Spleen (tissue), 11 donors: ENCODE measurements at regions not wholly inside any gene's neighbourhood (a gene's known extent, or its start where the extent isn't known, plus 50 kb on each side); places are given as distances from the start of the nearest gene placed in this dataset.

Source experiments
- DNase-seq: peaks from one replicate; pipeline ENCODE4 v3.0.0-alpha.2; 2020
- H3K27ac ChIP-seq, 8 donors: fragments of 200-600 bp; sonication (generic) in 7 of 8; 1 replicate in 4 of 8; 2 replicates in 4 of 8; pipeline versions ENCODE4 v1.5.0 to v1.8.0; 2016 to 2021; ENCODE audit warnings: inconsistent platforms in 4 of 8, mild to moderate bottlenecking in 4 of 8, moderate library complexity in 1 of 8
- H3K27me3 ChIP-seq, 7 donors: fragments of 200-600 bp; sonication (generic) in 6 of 7; replicated peaks in 1 of 7; 1 replicate in 4 of 7; 2 replicates in 3 of 7; pipeline versions ENCODE4 v1.5.0 to v1.8.0; 2016 to 2021; ENCODE audit warnings: inconsistent platforms in 3 of 7, mild to moderate bottlenecking in 1 of 7
- H3K36me3 ChIP-seq, 6 donors: fragments of 200-600 bp; sonication (generic) in 5 of 6; 1 replicate in 4 of 6; 2 replicates in 2 of 6; pipeline versions ENCODE4 v1.5.0 to v1.8.0; 2016 to 2021; ENCODE audit warnings: inconsistent platforms in 2 of 6
- H3K4me1 ChIP-seq, 6 donors: fragments of 200-600 bp; sonication (generic) in 5 of 6; 1 replicate in 3 of 6; 2 replicates in 3 of 6; pipeline versions ENCODE4 v1.5.0 to v1.8.0; 2016 to 2021; ENCODE audit warnings: inconsistent platforms in 3 of 6
- H3K4me3 ChIP-seq, 8 donors: fragments of 200-600 bp; sonication (generic) in 7 of 8; 1 replicate in 4 of 8; 2 replicates in 4 of 8; pipeline versions ENCODE4 v1.5.0 to v1.8.0; 2016 to 2021; ENCODE audit warnings: inconsistent platforms in 4 of 8, mild to moderate bottlenecking in 4 of 8, moderate library complexity in 2 of 8
- H3K9me3 ChIP-seq, 8 donors: fragments of 200-600 bp; sonication (generic) in 7 of 8; 1 replicate in 4 of 8; 2 replicates in 4 of 8; pipeline versions ENCODE4 v1.5.0 to v1.8.0; 2016 to 2021; ENCODE audit warnings: inconsistent platforms in 4 of 8
- POLR2A ChIP-seq, 3 donors: fragments of 450-650 bp; IDR thresholded peaks; one replicate each; pipeline ENCODE4 v1.5.1; 2017; ENCODE audit warnings: antibody characterized with exemption in 3 of 3, mild to moderate bottlenecking in 1 of 3
- POLR2AphosphoS5 ChIP-seq, 3 donors: sonication (generic); formaldehyde crosslinking; IDR thresholded peaks; one replicate each; pipeline ENCODE4 v1.5.1; 2017; ENCODE audit warnings: antibody characterized with exemption in 3 of 3
- WGBS, 5 donors: extraction: QIAGEN DNeasy Blood & Tissue Kit in 3 of 5; methylation state at CpG; one replicate each; pipeline versions ENCODE4 v1.1.5 to v1.1.7; 2013 to 2018; 5-methylcytosine and 5-hydroxymethylcytosine counted together
- intact Hi-C: fragments of 100-400 bp; cut with DNase I; formaldehyde crosslinking; loops from one replicate; pipeline ENCODE4 v1.15.0; 2023; ENCODE audit warnings: low total_unique reads
- TF ChIP-seq, protein P1 (sequence below), 11 experiments: fragments of 200-600 bp in 7 of 11; fragments of 450-650 bp in 4 of 11; sonication (generic) in 4 of 11; IDR thresholded peaks in 8 of 11; conservative IDR thresholded peaks in 3 of 11; 1 replicate in 7 of 11; 2 replicates in 4 of 11; pipeline versions ENCODE4 v1.4.0 to v1.8.0; 2016 to 2021; ENCODE audit warnings: antibody characterized with exemption in 11 of 11, inconsistent platforms in 4 of 11, mild to moderate bottlenecking in 1 of 11
- donor health status: healthy with polysubstance abuse.
- donor health status: DM: no; HTN: no; CAD: no; lungs with moderate emphysema.
- donor health status: DM: no; HTN: no; CAD: no.
- donor health status: Bipolar disorder and iron deficiency.
- donor health status: healthy.
- donor health status: DM: no; HTN: no; CAD: no.
- donor health status: DM: yes; HTN: yes; CAD: no.

DNA sequence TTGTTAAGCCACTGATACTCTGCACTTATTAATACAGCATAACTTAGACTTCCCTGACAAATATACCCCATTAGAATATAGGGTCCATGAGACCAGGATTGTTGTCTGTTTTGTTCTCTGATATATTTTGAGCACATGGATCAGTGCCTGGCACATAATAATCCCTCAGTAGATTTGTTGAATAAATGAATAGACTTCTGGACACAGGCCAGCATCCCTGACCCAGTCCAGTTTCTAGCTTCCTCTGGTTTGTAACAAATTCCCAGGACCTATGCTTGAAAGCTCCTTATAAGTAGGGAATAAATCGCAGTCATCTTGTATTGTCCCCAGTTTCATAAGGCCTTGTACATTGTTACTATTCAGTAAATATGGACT, 58.2 kb upstream of the GADD45A start:
- Histone ChIP-seq H3K36me3 (no peaks in the 10 kb centered on the region), H3K4me1 (peaks cover 0 to 4% (median 0%) of the 10 kb centered on the region in 6 donors), H3K27me3 (no peaks in the 10 kb centered on the region), H3K4me3 (no peak overlapping the region), H3K9me3 (no peaks in the 10 kb centered on the region), H3K27ac (no peak overlapping the region)
- intact Hi-C loops: no loop called here
- no peak for DNase-seq
- 88 to 97% (median 93%) methylated on average over 1 of the region's 1 CpG for WGBS, 5 donors
- TF ChIP-seq, protein P1, sequence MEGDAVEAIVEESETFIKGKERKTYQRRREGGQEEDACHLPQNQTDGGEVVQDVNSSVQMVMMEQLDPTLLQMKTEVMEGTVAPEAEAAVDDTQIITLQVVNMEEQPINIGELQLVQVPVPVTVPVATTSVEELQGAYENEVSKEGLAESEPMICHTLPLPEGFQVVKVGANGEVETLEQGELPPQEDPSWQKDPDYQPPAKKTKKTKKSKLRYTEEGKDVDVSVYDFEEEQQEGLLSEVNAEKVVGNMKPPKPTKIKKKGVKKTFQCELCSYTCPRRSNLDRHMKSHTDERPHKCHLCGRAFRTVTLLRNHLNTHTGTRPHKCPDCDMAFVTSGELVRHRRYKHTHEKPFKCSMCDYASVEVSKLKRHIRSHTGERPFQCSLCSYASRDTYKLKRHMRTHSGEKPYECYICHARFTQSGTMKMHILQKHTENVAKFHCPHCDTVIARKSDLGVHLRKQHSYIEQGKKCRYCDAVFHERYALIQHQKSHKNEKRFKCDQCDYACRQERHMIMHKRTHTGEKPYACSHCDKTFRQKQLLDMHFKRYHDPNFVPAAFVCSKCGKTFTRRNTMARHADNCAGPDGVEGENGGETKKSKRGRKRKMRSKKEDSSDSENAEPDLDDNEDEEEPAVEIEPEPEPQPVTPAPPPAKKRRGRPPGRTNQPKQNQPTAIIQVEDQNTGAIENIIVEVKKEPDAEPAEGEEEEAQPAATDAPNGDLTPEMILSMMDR (IDR thresholded peaks at IDR 0.05 in 8 of 11, conservative IDR thresholded peaks at IDR 0.05 in 3 of 11): no peak
- TF ChIP-seq POLR2A (IDR thresholded peaks at IDR 0.05) (no peak), POLR2AphosphoS5 (IDR thresholded peaks at IDR 0.05) (no peak)

DNA sequence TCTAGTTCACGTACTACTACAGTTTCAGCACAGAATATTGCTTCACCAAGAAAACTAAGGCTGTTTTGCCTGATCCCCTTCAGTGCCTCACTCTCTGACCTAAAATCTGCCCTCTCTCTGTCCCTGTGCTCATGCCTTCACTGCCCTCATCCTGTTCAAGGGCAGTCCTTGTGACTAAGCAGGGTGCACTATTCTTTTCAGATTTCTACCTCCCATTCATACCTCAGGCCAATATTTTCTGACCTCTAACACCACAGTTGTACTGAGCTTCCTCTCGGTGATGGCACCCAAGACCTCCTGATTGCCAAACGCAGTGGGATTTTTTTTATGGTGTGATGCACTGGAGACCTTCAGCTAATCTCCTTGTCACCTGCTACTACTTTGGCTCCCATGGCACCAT, 57.7 kb upstream of the GADD45A start:
- Histone ChIP-seq H3K36me3 (no peaks in the 10 kb centered on the region), H3K9me3 (no peaks in the 10 kb centered on the region), H3K27me3 (no peaks in the 10 kb centered on the region), H3K4me3 (no peak overlapping the region), H3K27ac (no peak overlapping the region), H3K4me1 (peaks cover 0 to 4% (median 0%) of the 10 kb centered on the region in 6 donors)
- 85 to 94% (median 88%) methylated on average over 3 of the region's 3 CpGs for WGBS, 5 donors
- DNase-seq: no peak
- TF ChIP-seq, protein P1 (IDR thresholded peaks at IDR 0.05 in 8 of 11, conservative IDR thresholded peaks at IDR 0.05 in 3 of 11): no peak
- TF ChIP-seq POLR2A (IDR thresholded peaks at IDR 0.05) (no peak), POLR2AphosphoS5 (IDR thresholded peaks at IDR 0.05) (no peak)
- intact Hi-C loops: no loop called here

DNA sequence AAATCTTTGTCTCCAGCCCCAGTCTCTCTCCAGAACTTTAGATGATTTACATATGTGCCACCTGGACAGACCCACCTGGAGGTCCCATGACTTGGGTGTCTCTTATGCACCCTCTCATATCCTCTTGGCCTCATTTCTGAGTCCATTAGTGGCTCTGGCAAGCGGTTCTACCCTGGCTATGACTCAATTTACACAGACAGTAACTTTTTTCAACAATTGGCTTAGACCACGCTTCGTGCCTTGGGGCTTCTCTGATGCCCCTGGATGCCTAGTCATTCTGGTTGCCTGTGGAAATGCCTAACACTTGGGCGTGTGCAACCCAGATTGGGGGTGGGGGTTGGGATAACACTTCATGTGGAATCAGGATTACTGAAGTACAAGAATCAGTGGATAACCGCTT, 57.1 kb upstream of the GADD45A start:
- intact Hi-C loops: no loop called here
- WGBS, 5 donors: 77 to 91% (median 81%) methylated on average over 5 of the region's 5 CpGs
- Histone ChIP-seq H3K4me1 (peaks cover 0 to 4% (median 0%) of the 10 kb centered on the region in 6 donors), H3K4me3 (no peak overlapping the region), H3K27me3 (no peaks in the 10 kb centered on the region), H3K27ac (no peak overlapping the region), H3K9me3 (no peaks in the 10 kb centered on the region), H3K36me3 (no peaks in the 10 kb centered on the region)
- no peak for DNase-seq
- TF ChIP-seq, protein P1 (IDR thresholded peaks at IDR 0.05 in 8 of 11, conservative IDR thresholded peaks at IDR 0.05 in 3 of 11): no peak
- no peak for TF ChIP-seq POLR2AphosphoS5 (IDR thresholded peaks at IDR 0.05)
- TF ChIP-seq POLR2A (IDR thresholded peaks at IDR 0.05): no peak

DNA sequence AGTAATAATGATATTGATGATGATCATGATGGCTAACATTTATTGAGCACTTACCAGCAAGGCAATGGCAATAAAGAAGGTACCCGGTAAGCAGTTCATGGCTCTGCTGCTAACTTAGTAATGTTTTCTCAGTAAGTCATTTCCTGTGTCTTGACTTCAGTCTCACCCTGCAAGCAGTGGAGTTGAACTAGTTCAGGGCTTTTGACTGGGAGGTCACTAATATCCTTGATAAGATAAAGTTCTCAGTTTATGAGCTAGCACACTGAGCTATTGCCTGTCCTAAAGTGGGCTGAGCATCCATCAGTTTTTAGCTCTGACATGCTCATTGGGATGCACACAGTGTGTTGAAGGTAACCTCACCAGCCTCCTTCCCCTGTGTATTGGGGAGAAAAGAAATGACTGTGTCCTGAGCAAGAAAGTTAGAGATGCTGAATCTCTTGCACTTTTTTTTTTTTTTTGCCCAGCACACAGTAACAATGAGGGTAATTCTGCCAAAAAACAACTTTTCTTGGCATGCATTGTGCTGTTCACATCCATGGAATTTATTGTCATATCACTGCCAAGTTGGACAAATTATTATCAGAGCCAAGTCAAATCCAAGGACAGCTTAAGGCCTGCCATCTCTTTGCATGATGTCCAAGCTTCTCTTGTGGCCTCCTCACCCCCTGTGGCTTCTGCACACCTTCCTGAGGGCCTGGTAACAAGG, 55.5 kb upstream of the GADD45A start:
- 58 to 76% (median 74%) methylated on average over 1 of the region's 1 CpG for whole genome bisulfite sequencing, 5 donors
- TF ChIP-seq POLR2A (IDR thresholded peaks at IDR 0.05): no peak
- intact Hi-C loops: no loop called here

More for the DNA sequence above, 55.5 kb upstream of the GADD45A start:
- Histone ChIP-seq H3K4me1 (peaks cover 0 to 4% (median 0%) of the 10 kb centered on the region in 6 donors), H3K4me3 (no peak overlapping the region), H3K27ac (no peak overlapping the region), H3K36me3 (no peaks in the 10 kb centered on the region), H3K9me3 (no peaks in the 10 kb centered on the region), H3K27me3 (no peaks in the 10 kb centered on the region)
- DNase-seq: no peak
